HFFc6 (cell line): ENCODE measurements at regions not wholly inside any gene's neighbourhood (a gene's known extent, or its start where the extent isn't known, plus 50 kb on each side); places are given as distances from the start of the nearest gene placed in this dataset.
A peak's percentile ranks its signal among the peaks of the same experiment; 100 is the strongest.

Source experiments
- DNase-seq: peaks from one replicate; pipeline ENCODE4 v3.0.0-alpha.2; 2018
- H3K27ac Mint-ChIP-seq: 2 replicates; pipeline ENCODE4 v1.8.0; 2020; ENCODE audit warnings: mild to moderate bottlenecking, mixed read lengths
- H3K27me3 Mint-ChIP-seq: 2 replicates; pipeline ENCODE4 v1.8.0; 2021; ENCODE audit warnings: mild to moderate bottlenecking, moderate library complexity, mixed read lengths; ENCODE audit not compliant: insufficient read depth
- H3K36me3 Mint-ChIP-seq: 2 replicates; pipeline ENCODE4 v1.8.0; 2021; ENCODE audit warnings: low read depth, mixed read lengths
- H3K4me1 Mint-ChIP-seq: 2 replicates; pipeline ENCODE4 v1.8.0; 2020; ENCODE audit warnings: low read depth, mixed read lengths
- H3K4me3 Mint-ChIP-seq: 2 replicates; pipeline ENCODE4 v1.8.0; 2020; ENCODE audit warnings: mild to moderate bottlenecking, moderate library complexity, mixed read lengths
- H3K9me3 Mint-ChIP-seq: 2 replicates; pipeline ENCODE4 v1.8.0; 2020; ENCODE audit warnings: mild to moderate bottlenecking, mixed read lengths
- CTCF ChIP-seq: fragments of 200-600 bp; sonication (generic); IDR thresholded peaks from 2 replicates; pipeline ENCODE4 v1.5.0; 2021; ENCODE audit warnings: antibody characterized with exemption, mild to moderate bottlenecking

- peaks cover 9% of the 10 kb centered on the region for H3K36me3 Mint-ChIP-seq
- DNase-seq = no peak
These were observed 109.8 kb downstream of the ASB7 start for GRCh38 chr15:100712226-100712625.

GRCh38 chr15:100713163-100713867 is 110.9 kb downstream of the ASB7 start:
- Mint-ChIP-seq H3K9me3 (peaks cover 8% of the 10 kb centered on the region), H3K27me3 (peaks cover 6% of the 10 kb centered on the region), H3K36me3 (peaks cover 9% of the 10 kb centered on the region; the same call in 1 of the 2 replicates), H3K4me3 (peak overlapping the region; percentile 41; the same call in 1 of the 2 replicates), H3K4me1 (peaks cover 25% of the 10 kb centered on the region), H3K27ac (peak overlapping the region; percentile 76)
- peak; percentile 70 for DNase-seq
- TF ChIP-seq CTCF = no peak

More at GRCh38 chr15:100712226-100712625, 109.8 kb downstream of the ASB7 start:
- no peak for TF ChIP-seq CTCF
- Mint-ChIP-seq H3K27me3 (peaks cover 6% of the 10 kb centered on the region), H3K27ac (peak overlapping the region; percentile 27; the same call in 1 of the 2 replicates), H3K4me1 (peaks cover 25% of the 10 kb centered on the region), H3K4me3 (no peak overlapping the region), H3K9me3 (peaks cover 15% of the 10 kb centered on the region)

- peaks cover 2% of the 10 kb centered on the region for H3K27me3 Mint-ChIP-seq
- peaks cover 9% of the 10 kb centered on the region; the same call in 1 of the 2 replicates for H3K36me3 Mint-ChIP-seq
- no peak overlapping the region for H3K4me3 Mint-ChIP-seq
- peaks cover 8% of the 10 kb centered on the region for H3K9me3 Mint-ChIP-seq
- TF ChIP-seq CTCF = no peak
- peak overlapping the region; percentile 76; the same call in 1 of the 2 replicates for H3K27ac Mint-ChIP-seq
- H3K4me1 Mint-ChIP-seq = peaks cover 25% of the 10 kb centered on the region
- DNase-seq = no peak
These were observed 111.8 kb downstream of the ASB7 start for GRCh38 chr15:100714034-100714748.

GRCh38 chr15:100714749-100715342 is 112.5 kb downstream of the ASB7 start:
- Mint-ChIP-seq H3K4me3 (no peak overlapping the region), H3K4me1 (peaks cover 25% of the 10 kb centered on the region)

More at GRCh38 chr15:100714749-100715342, 112.5 kb downstream of the ASB7 start:
- no peak for TF ChIP-seq CTCF
- Mint-ChIP-seq H3K27me3 (peaks cover 2% of the 10 kb centered on the region), H3K9me3 (peaks cover 4% of the 10 kb centered on the region), H3K36me3 (peaks cover 6% of the 10 kb centered on the region; the same call in 1 of the 2 replicates), H3K27ac (no peak overlapping the region)
- no peak for DNase-seq
